ENCODE measurements at regions not wholly inside any gene's neighbourhood (a gene's known extent, or its start where the extent isn't known, plus 50 kb on each side); places are given as distances from the start of the nearest gene placed in this dataset.

DNA sequence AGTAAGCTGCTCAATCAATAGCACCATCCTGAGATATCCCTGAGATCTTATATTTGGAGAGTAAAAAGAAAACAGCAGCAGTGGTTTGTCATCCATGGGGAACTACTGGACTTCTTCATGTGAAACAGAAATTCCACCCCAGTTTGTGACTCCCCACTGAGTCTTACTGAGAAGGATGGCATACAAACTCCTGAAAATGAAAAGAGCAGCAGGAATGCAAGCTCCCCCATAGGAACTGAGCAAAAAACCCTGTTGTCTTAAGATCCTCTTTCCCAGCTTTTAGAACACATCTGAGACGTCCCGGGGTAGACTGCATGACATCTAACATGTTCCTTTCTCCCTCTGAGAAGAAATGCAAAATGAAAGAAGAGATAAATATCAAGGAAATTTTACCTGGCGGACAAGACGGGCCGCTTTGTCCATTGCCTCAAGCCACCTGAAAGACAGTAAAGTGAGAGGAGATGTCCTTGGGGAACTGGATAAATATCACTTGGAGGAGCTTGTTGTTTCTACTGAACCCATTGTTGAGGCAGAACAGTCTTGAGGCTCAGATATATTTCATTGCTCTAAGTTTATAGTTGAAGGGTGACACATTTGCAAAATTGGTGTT lies 117.1 kb downstream of the NUDT12 start:
- no peaks in the 10 kb centered on the region for H3K9me2 ChIP-seq (replicated peaks; ENCODE audit: insufficient read depth, low read length)
- H4K20me1 ChIP-seq (ENCODE audit: low read depth, low read length) = no peaks in the 10 kb centered on the region
- H3K9ac ChIP-seq (ENCODE audit: low read length) = no peak overlapping the region
- no peak overlapping the region for H3K27ac ChIP-seq (ENCODE audit: low read depth, low read length)
- no peak overlapping the region for H2AFZ ChIP-seq (ENCODE audit: low read depth, low read length, severe bottlenecking)
- no peak overlapping the region for H3K4me3 ChIP-seq (ENCODE audit: insufficient read depth, low read length, poor library complexity, severe bottlenecking)
- TF ChIP-seq, protein P1, sequence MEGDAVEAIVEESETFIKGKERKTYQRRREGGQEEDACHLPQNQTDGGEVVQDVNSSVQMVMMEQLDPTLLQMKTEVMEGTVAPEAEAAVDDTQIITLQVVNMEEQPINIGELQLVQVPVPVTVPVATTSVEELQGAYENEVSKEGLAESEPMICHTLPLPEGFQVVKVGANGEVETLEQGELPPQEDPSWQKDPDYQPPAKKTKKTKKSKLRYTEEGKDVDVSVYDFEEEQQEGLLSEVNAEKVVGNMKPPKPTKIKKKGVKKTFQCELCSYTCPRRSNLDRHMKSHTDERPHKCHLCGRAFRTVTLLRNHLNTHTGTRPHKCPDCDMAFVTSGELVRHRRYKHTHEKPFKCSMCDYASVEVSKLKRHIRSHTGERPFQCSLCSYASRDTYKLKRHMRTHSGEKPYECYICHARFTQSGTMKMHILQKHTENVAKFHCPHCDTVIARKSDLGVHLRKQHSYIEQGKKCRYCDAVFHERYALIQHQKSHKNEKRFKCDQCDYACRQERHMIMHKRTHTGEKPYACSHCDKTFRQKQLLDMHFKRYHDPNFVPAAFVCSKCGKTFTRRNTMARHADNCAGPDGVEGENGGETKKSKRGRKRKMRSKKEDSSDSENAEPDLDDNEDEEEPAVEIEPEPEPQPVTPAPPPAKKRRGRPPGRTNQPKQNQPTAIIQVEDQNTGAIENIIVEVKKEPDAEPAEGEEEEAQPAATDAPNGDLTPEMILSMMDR (IDR thresholded peaks at IDR 0.05; ENCODE audit: insufficient read depth, low read length, poor library complexity, severe bottlenecking) = no peak
- no peaks in the 10 kb centered on the region for H3K36me3 ChIP-seq (ENCODE audit: low read length)
- H3F3A ChIP-seq (ENCODE audit: insufficient read depth) = no peaks in the 10 kb centered on the region
- no peak overlapping the region for H3K4me2 ChIP-seq (ENCODE audit: low read depth, low read length, poor library complexity, severe bottlenecking)
- no peaks in the 10 kb centered on the region for H3K27me3 ChIP-seq (ENCODE audit: low read length)
- H3K9me3 ChIP-seq (ENCODE audit: insufficient read depth, low read length) = no peaks in the 10 kb centered on the region
- no peaks in the 10 kb centered on the region for H3K79me2 ChIP-seq (ENCODE audit: insufficient read depth, low read length)

DNA sequence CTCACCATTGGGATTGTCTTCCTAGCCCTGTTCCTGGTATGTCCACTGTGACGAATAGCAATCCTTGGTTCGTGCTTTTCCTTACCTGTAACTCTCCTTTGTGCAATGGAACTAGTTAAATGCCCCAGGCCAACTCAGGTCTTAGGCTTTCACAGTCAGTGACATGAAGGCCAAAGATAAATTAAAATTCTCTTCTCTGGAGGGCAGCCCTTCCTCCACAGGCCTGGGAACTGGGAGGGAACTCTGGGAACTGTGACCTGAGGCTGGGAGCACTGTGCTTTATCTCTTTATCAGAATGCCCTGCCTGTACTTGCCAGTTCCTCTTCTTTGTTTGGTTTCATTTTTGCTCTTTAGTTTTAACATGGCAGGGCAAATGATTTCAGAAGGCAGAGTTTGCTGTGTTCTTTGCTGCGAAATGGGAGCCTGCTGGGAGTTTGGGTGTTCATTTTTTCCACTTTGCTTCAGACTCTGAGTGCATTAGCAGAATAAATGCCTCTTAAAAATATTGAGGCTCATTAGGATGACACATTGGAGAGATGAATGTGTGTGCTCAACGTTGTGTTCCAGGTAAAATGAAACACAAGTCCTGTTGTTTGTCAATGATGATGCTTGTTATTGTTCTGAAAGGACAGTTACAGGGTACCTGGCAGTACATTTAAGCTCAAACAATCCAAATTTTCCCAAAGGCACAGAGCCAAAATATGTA lies 118.1 kb downstream of the NUDT12 start:
- Histone ChIP-seq H2AFZ (ENCODE audit: low read depth, low read length, severe bottlenecking) (no peak overlapping the region), H4K20me1 (ENCODE audit: low read depth, low read length) (no peaks in the 10 kb centered on the region), H3F3A (ENCODE audit: insufficient read depth) (no peaks in the 10 kb centered on the region), H3K27ac (ENCODE audit: low read depth, low read length) (no peak overlapping the region), H3K27me3 (ENCODE audit: low read length) (no peaks in the 10 kb centered on the region), H3K36me3 (ENCODE audit: low read length) (no peaks in the 10 kb centered on the region), H3K9ac (ENCODE audit: low read length) (no peak overlapping the region), H3K9me2 (replicated peaks; ENCODE audit: insufficient read depth, low read length) (no peaks in the 10 kb centered on the region), H3K4me2 (ENCODE audit: low read depth, low read length, poor library complexity, severe bottlenecking) (no peak overlapping the region), H3K4me3 (ENCODE audit: insufficient read depth, low read length, poor library complexity, severe bottlenecking) (no peak overlapping the region), H3K9me3 (ENCODE audit: insufficient read depth, low read length) (no peaks in the 10 kb centered on the region), H3K79me2 (ENCODE audit: insufficient read depth, low read length) (no peaks in the 10 kb centered on the region)
- no peak for TF ChIP-seq EZH2phosphoT487 (conservative IDR thresholded peaks at IDR 0.05; ENCODE audit: low read length)
- TF ChIP-seq, protein P1 (IDR thresholded peaks at IDR 0.05; ENCODE audit: insufficient read depth, low read length, poor library complexity, severe bottlenecking) = no peak

DNA sequence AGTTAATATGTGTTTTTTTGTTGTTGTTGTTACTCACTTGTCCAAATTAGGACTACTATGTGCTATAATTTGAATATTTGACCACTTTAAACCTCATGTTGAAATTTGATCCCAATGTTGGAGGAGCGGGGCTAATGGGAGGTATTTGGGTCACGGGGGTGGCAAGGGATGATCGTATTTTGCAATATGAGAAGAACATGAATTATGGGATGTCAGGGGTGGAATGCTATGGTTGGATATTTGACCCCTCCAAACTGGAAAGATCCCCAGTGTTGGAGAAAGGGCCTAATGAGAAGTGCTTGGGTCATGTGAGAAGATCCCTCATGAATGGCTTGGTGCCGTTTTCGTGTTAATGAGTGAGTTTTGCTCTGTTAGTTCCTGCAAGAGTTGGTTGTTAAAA lies 119.8 kb downstream of the NUDT12 start:
- H4K20me1 ChIP-seq (ENCODE audit: low read depth, low read length) = no peaks in the 10 kb centered on the region
- no peak overlapping the region for H3K4me3 ChIP-seq (ENCODE audit: insufficient read depth, low read length, poor library complexity, severe bottlenecking)
- no peaks in the 10 kb centered on the region for H3K9me3 ChIP-seq (ENCODE audit: insufficient read depth, low read length)
- H3K36me3 ChIP-seq (ENCODE audit: low read length) = no peaks in the 10 kb centered on the region
- no peak overlapping the region for H3K4me2 ChIP-seq (ENCODE audit: low read depth, low read length, poor library complexity, severe bottlenecking)
- no peak overlapping the region for H3K27ac ChIP-seq (ENCODE audit: low read depth, low read length)
- no peaks in the 10 kb centered on the region for H3F3A ChIP-seq (ENCODE audit: insufficient read depth)
- H3K9me2 ChIP-seq (replicated peaks; ENCODE audit: insufficient read depth, low read length) = no peaks in the 10 kb centered on the region
- H2AFZ ChIP-seq (ENCODE audit: low read depth, low read length, severe bottlenecking) = no peak overlapping the region
- no peak overlapping the region for H3K9ac ChIP-seq (ENCODE audit: low read length)
- TF ChIP-seq, protein P1 (IDR thresholded peaks at IDR 0.05; ENCODE audit: insufficient read depth, low read length, poor library complexity, severe bottlenecking) = no peak
- no peak for TF ChIP-seq EZH2phosphoT487 (conservative IDR thresholded peaks at IDR 0.05; ENCODE audit: low read length)
- H3K27me3 ChIP-seq (ENCODE audit: low read length) = no peaks in the 10 kb centered on the region
- no peaks in the 10 kb centered on the region for H3K79me2 ChIP-seq (ENCODE audit: insufficient read depth, low read length)

Data from SU-DHL-6 (cell line).